BE2C (cell line): ENCODE measurements at regions not wholly inside any gene's neighbourhood (a gene's known extent, or its start where the extent isn't known, plus 50 kb on each side); places are given as distances from the start of the nearest gene placed in this dataset.

Experiments used
- DNase-seq: peaks from one replicate; pipeline ENCODE4 v3.0.0-alpha.2; 2020
- H3K27me3 ChIP-seq: fragments of 250-450 bp; sonication (Bioruptor Pico); 2 replicates; pipeline ENCODE4 v1.5.1; 2020; ENCODE audit warnings: mild to moderate bottlenecking
- H3K36me3 ChIP-seq: fragments of 250-450 bp; sonication (Bioruptor Pico); 2 replicates; pipeline ENCODE4 v1.5.1; 2020; ENCODE audit warnings: mild to moderate bottlenecking
- H3K4me1 ChIP-seq: fragments of 250-450 bp; sonication (Bioruptor Pico); 2 replicates; pipeline ENCODE4 v1.5.1; 2020
- H3K4me3 ChIP-seq: 2 replicates; pipeline ENCODE4 v1.5.1; 2011; ENCODE audit warnings: low read depth, low read length
- H3K9me3 ChIP-seq: fragments of 250-450 bp; sonication (Bioruptor Pico); 2 replicates; pipeline ENCODE4 v1.5.1; 2020
- TF ChIP-seq, protein P1 (sequence below): IDR thresholded peaks from 2 replicates; pipeline ENCODE4 v1.5.1; 2012; ENCODE audit warnings: mild to moderate bottlenecking, low read depth, low read length

- TF ChIP-seq, protein P1, sequence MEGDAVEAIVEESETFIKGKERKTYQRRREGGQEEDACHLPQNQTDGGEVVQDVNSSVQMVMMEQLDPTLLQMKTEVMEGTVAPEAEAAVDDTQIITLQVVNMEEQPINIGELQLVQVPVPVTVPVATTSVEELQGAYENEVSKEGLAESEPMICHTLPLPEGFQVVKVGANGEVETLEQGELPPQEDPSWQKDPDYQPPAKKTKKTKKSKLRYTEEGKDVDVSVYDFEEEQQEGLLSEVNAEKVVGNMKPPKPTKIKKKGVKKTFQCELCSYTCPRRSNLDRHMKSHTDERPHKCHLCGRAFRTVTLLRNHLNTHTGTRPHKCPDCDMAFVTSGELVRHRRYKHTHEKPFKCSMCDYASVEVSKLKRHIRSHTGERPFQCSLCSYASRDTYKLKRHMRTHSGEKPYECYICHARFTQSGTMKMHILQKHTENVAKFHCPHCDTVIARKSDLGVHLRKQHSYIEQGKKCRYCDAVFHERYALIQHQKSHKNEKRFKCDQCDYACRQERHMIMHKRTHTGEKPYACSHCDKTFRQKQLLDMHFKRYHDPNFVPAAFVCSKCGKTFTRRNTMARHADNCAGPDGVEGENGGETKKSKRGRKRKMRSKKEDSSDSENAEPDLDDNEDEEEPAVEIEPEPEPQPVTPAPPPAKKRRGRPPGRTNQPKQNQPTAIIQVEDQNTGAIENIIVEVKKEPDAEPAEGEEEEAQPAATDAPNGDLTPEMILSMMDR, result no peak
- Histone ChIP-seq H3K4me1 (peaks cover 8% of the 10 kb centered on the region), H3K4me3 (no peak overlapping the region), H3K27me3 (no peaks in the 10 kb centered on the region), H3K36me3 (no peaks in the 10 kb centered on the region), H3K9me3 (no peaks in the 10 kb centered on the region)
- DNase-seq, result no peak
Observed at GRCh38 chr5:93336330-93337110, 244.5 kb downstream of the NR2F1-AS1 start.

DNA sequence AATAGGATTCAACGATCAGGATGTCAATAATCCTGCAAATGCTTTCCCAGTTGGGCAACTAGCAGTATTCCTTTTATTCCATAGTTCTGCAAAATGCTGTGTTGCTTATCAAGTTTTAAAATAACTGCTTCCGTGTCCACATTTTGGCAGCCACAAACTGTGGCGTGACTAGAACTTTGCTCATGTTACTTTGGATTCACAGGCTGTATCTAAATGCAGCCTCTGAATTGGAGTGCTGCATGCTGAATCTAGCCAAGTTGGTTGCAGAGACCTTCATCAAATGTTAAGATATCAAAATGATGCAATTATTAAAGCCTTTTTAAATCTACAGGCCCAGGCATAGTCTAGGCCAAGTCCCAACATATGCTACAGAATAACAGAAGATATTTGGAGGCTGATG is 249.2 kb downstream of the NR2F1-AS1 start:
- Histone ChIP-seq H3K9me3 (no peaks in the 10 kb centered on the region), H3K4me1 (peaks cover 5% of the 10 kb centered on the region; the same call in 1 of the 2 replicates), H3K4me3 (no peak overlapping the region), H3K36me3 (no peaks in the 10 kb centered on the region), H3K27me3 (no peaks in the 10 kb centered on the region)
- DNase-seq, result no peak
- TF ChIP-seq, protein P1, result no peak

DNA sequence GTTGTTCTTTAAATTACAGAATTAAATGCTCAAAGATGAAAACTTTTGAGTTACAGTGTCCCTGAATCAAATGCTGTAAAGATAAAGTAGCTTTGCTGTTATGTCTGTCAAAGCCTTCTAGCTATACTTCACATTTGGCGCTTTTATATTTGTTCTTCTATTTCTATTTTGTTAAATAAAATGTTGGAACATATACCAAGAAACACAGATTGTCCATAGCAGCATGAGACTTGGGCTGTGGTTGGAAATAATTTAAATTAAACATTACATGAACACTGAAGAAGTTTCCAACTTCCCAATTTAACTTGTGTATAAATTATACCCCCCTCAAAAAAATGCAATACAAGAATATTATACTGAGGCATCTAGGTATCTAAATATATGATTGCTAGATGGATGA is 249.8 kb downstream of the NR2F1-AS1 start:
- Histone ChIP-seq H3K27me3 (no peaks in the 10 kb centered on the region), H3K9me3 (no peaks in the 10 kb centered on the region), H3K4me3 (no peak overlapping the region), H3K4me1 (peaks cover 5% of the 10 kb centered on the region; the same call in 1 of the 2 replicates), H3K36me3 (no peaks in the 10 kb centered on the region)
- DNase-seq, result no peak
- TF ChIP-seq, protein P1, result no peak

- no peak for DNase-seq
- TF ChIP-seq, protein P1, result no peak
- no peaks in the 10 kb centered on the region for H3K36me3 ChIP-seq
- H3K27me3 ChIP-seq, result no peaks in the 10 kb centered on the region
- no peak overlapping the region for H3K4me3 ChIP-seq
- no peaks in the 10 kb centered on the region for H3K9me3 ChIP-seq
- H3K4me1 ChIP-seq, result peaks cover 5% of the 10 kb centered on the region; the same call in 1 of the 2 replicates
Observed at GRCh38 chr5:93330506-93330905, 250.5 kb downstream of the NR2F1-AS1 start.

DNA sequence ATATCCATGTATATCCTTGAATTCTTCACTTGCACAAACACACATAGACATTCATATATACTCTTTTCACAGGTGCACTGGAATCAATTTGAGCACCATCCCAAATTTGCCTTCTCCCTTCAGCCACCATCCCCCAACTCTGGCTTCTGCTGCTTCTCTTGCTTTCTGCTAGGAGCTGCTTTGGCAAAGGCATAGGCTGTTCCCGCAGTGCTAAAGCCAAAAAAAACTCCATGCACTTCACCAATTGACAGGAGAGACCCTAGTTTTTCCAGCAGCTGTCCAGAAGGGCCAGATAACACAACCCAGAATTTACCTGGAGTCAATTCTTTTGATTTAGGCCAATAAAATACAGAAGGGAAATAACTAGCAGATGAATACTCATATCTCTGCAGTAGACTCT is 251.3 kb downstream of the NR2F1-AS1 start:
- H3K4me3 ChIP-seq, result no peak overlapping the region
- DNase-seq, result no peak
- no peaks in the 10 kb centered on the region for H3K36me3 ChIP-seq
- H3K4me1 ChIP-seq, result peaks cover 5% of the 10 kb centered on the region; the same call in 1 of the 2 replicates
- TF ChIP-seq, protein P1, result no peak
- H3K27me3 ChIP-seq, result no peaks in the 10 kb centered on the region
- H3K9me3 ChIP-seq, result no peaks in the 10 kb centered on the region

DNA sequence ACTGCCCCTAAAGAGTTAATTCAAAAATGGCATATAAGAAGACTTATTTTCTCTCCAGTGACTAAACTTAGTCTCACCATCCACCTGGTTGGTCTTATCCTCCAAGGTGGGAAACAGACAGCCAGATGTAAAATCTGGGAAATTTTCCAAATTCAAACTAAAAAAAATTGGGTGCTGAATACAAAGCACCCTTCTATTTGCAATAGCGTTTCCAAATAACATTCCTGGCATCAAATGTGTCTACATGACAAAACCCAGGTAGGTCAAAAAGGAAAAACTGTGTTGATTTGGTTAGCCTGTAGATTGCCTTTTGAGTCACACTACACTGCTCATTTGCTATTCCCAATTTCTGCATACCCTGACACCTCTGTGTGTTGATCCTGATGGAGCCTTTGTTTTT is 252.2 kb downstream of the NR2F1-AS1 start:
- no peaks in the 10 kb centered on the region for H3K9me3 ChIP-seq
- no peak overlapping the region for H3K4me3 ChIP-seq
- no peaks in the 10 kb centered on the region for H3K36me3 ChIP-seq
- DNase-seq, result no peak
- H3K27me3 ChIP-seq, result no peaks in the 10 kb centered on the region
- peaks cover 5% of the 10 kb centered on the region; the same call in 1 of the 2 replicates for H3K4me1 ChIP-seq
- TF ChIP-seq, protein P1, result no peak
